ENCODE measurements at regions not wholly inside any gene's neighbourhood (a gene's known extent, or its start where the extent isn't known, plus 50 kb on each side); places are given as distances from the start of the nearest gene placed in this dataset.

DNA sequence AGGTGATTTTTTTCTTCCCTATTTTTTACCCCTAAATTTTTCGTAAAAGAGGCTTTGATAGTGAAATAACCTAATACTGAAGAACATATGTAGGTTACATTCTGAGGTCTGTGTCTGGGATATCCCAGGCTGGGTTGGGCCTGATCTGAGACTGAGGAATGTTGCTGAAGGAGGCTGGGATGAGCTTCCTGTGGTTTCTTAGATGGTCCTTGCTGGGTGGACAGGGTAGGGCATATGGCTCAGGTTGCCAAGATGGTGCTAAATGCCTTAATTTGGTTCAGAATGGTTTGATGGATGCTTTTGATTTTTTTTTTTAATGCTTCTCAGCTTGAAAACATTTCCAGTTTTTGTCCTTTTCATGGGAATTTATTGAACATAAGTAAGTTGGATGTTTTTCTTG is 124.6 kb upstream of the PMCH start:
- POLR2A ChIA-PET = no interaction called here
- H3K36me3 Mint-ChIP-seq (ENCODE audit: insufficient read depth, unreplicated experiment) = no peaks in the 10 kb centered on the region
- no peaks in the 10 kb centered on the region for H3K9me3 Mint-ChIP-seq (ENCODE audit: unreplicated experiment)
- no peak for DNase-seq (ENCODE audit: unreplicated experiment)
- no peaks in the 10 kb centered on the region for H3K27me3 Mint-ChIP-seq (ENCODE audit: insufficient read depth, unreplicated experiment)
- no TSS peak for BruUV-seq (replicated peaks)
- TF ChIP-seq, protein P1, sequence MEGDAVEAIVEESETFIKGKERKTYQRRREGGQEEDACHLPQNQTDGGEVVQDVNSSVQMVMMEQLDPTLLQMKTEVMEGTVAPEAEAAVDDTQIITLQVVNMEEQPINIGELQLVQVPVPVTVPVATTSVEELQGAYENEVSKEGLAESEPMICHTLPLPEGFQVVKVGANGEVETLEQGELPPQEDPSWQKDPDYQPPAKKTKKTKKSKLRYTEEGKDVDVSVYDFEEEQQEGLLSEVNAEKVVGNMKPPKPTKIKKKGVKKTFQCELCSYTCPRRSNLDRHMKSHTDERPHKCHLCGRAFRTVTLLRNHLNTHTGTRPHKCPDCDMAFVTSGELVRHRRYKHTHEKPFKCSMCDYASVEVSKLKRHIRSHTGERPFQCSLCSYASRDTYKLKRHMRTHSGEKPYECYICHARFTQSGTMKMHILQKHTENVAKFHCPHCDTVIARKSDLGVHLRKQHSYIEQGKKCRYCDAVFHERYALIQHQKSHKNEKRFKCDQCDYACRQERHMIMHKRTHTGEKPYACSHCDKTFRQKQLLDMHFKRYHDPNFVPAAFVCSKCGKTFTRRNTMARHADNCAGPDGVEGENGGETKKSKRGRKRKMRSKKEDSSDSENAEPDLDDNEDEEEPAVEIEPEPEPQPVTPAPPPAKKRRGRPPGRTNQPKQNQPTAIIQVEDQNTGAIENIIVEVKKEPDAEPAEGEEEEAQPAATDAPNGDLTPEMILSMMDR (IDR thresholded peaks at IDR 0.05; ENCODE audit: unreplicated experiment) = no peak
- no peaks in the 10 kb centered on the region for H3K4me1 Mint-ChIP-seq (ENCODE audit: insufficient read depth, unreplicated experiment)
- no peak overlapping the region for H3K27ac Mint-ChIP-seq (ENCODE audit: low read depth, unreplicated experiment)
- intact Hi-C loops (cut with micrococcal nuclease) = no loop called here
- no peak overlapping the region for H3K4me3 Mint-ChIP-seq (ENCODE audit: unreplicated experiment)
- CTCF ChIA-PET = interaction anchor here (0.6 kb wide), 2 partner anchors 112 to 149 kb away, joined by 3 to 4 read pairs; no protein-coding TSS in a partner anchor

DNA sequence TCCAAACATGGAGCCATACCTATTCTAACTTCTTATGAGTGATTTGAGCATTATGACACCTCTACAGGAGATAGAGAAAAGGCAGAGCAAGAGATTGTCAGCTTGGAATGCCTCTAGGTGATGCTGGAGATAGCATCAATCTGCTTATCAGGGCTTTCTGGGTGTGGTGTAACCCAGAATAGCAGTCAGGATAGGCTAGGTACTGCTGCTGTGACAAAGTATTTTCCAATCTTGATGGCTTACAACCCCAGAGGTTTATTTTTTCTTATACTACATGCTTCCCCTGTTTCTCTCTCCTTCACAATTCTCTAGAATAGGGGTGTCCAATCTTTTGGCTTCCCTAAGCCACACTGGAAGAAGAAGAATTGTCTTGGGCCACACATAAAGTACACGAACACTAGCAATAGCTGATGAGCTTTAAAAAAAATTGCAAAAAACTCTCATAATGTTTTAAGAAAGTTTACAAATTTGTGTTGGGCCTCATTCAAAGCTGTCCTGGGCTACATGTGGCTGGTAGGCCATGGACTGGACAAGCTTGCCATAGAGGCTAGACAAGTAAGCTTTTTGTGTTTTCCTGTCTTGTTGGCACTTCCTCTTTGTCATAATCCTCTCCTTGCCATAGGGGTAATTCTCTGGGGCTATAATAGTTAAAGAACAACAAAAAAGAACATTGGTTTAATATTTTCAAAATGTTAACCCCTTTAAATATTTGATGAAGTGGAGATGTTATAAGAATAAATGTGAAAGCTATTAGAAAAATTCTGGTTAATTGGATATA is 123.9 kb upstream of the PMCH start:
- ChIA-PET CTCF (no interaction called here), POLR2A (no interaction called here)
- BruUV-seq (replicated peaks) = no TSS peak
- H3K4me3 Mint-ChIP-seq (ENCODE audit: unreplicated experiment) = no peak overlapping the region
- no peak for DNase-seq (ENCODE audit: unreplicated experiment)
- H3K4me1 Mint-ChIP-seq (ENCODE audit: insufficient read depth, unreplicated experiment) = no peaks in the 10 kb centered on the region
- TF ChIP-seq, protein P1 (IDR thresholded peaks at IDR 0.05; ENCODE audit: unreplicated experiment) = no peak
- no peaks in the 10 kb centered on the region for H3K36me3 Mint-ChIP-seq (ENCODE audit: insufficient read depth, unreplicated experiment)
- no peak overlapping the region for H3K27ac Mint-ChIP-seq (ENCODE audit: low read depth, unreplicated experiment)
- no peaks in the 10 kb centered on the region for H3K27me3 Mint-ChIP-seq (ENCODE audit: insufficient read depth, unreplicated experiment)
- intact Hi-C loops (cut with micrococcal nuclease) = no loop called here
- no peaks in the 10 kb centered on the region for H3K9me3 Mint-ChIP-seq (ENCODE audit: unreplicated experiment)

DNA sequence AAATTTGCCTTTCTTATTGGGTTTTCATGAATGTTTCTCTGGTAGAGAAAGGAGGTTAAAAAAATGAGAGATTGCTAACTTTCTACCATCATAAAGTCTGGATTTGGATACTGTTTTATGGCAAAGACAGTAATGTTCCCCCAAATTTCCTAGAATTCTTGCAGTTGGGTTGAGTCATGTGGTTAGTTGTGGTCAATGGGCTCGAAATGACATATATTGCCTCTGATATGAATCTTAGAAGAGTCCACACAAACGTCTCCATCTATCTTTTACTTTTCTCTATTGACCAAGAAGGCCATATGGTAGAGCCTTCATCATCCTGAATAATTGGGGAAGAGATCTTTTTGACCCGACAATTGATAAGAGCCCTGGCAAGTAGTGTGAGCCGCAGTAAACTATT is 119.5 kb upstream of the PMCH start:
- TF ChIP-seq, protein P1 (IDR thresholded peaks at IDR 0.05; ENCODE audit: unreplicated experiment) = no peak
- no peaks in the 10 kb centered on the region for H3K4me1 Mint-ChIP-seq (ENCODE audit: insufficient read depth, unreplicated experiment)
- ChIA-PET POLR2A (no interaction called here), CTCF (interaction anchor here (0.6 kb wide), 1 partner anchor 61 kb away, joined by 3 read pairs; no protein-coding TSS in a partner anchor)
- no peak for DNase-seq (ENCODE audit: unreplicated experiment)
- H3K36me3 Mint-ChIP-seq (ENCODE audit: insufficient read depth, unreplicated experiment) = no peaks in the 10 kb centered on the region
- no TSS peak for BruUV-seq (replicated peaks)
- no peaks in the 10 kb centered on the region for H3K27me3 Mint-ChIP-seq (ENCODE audit: insufficient read depth, unreplicated experiment)
- intact Hi-C loops (cut with micrococcal nuclease) = no loop called here
- H3K27ac Mint-ChIP-seq (ENCODE audit: low read depth, unreplicated experiment) = no peak overlapping the region
- no peak overlapping the region for H3K4me3 Mint-ChIP-seq (ENCODE audit: unreplicated experiment)
- H3K9me3 Mint-ChIP-seq (ENCODE audit: unreplicated experiment) = no peaks in the 10 kb centered on the region

DNA sequence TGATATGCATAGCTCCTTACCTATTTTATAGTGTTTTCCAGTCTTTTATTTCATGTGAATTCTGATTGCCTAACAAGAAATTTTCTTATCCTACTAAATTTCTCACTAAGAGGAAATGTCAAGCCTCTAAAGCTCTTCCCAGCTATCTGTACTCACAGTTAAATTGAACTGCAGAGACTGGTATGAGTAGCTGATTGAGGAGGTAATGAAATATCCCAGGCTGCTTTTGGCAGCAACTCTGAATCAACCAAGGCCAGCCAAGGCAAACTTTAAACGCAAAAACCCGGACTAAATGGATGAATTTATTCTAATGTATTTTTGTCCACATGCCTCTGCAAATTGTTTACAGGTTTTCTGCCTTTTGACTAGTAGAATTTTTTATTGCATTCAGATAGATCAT is 119.1 kb upstream of the PMCH start:
- no peaks in the 10 kb centered on the region for H3K4me1 Mint-ChIP-seq (ENCODE audit: insufficient read depth, unreplicated experiment)
- intact Hi-C loops (cut with micrococcal nuclease) = no loop called here
- POLR2A ChIA-PET = no interaction called here
- no peaks in the 10 kb centered on the region for H3K9me3 Mint-ChIP-seq (ENCODE audit: unreplicated experiment)
- CTCF ChIA-PET = interaction anchor here (0.6 kb wide), 1 partner anchor 49 kb away, joined by 3 read pairs; no protein-coding TSS in a partner anchor
- BruUV-seq (replicated peaks) = no TSS peak
- no peak overlapping the region for H3K4me3 Mint-ChIP-seq (ENCODE audit: unreplicated experiment)
- TF ChIP-seq, protein P1 (IDR thresholded peaks at IDR 0.05; ENCODE audit: unreplicated experiment) = no peak
- H3K27ac Mint-ChIP-seq (ENCODE audit: low read depth, unreplicated experiment) = no peak overlapping the region
- no peaks in the 10 kb centered on the region for H3K36me3 Mint-ChIP-seq (ENCODE audit: insufficient read depth, unreplicated experiment)
- no peaks in the 10 kb centered on the region for H3K27me3 Mint-ChIP-seq (ENCODE audit: insufficient read depth, unreplicated experiment)
- DNase-seq (ENCODE audit: unreplicated experiment) = no peak
